ENCODE measurements at regions not wholly inside any gene's neighbourhood (a gene's known extent, or its start where the extent isn't known, plus 50 kb on each side); places are given as distances from the start of the nearest gene placed in this dataset.
"Not testable (repeated sequence)": the region's sequence is repeated elsewhere in the genome, so short reads cannot be mapped to it uniquely, and the experiment has no call there.

GRCh38 chr4:156515295-156515694, 456.3 kb downstream of the PDGFC start:
- Mint-ChIP-seq H3K27ac (no peak overlapping the region), H3K4me1 (no peaks in the 10 kb centered on the region)
- CTCF ChIA-PET: no interaction called here

GRCh38 chr4:156512622-156513021, 459.0 kb downstream of the PDGFC start:
- H3K4me3 Mint-ChIP-seq: no peak overlapping the region
- no peak overlapping the region for H3K27ac Mint-ChIP-seq
- CTCF ChIA-PET: no interaction called here
- H3K9me3 Mint-ChIP-seq: no peaks in the 10 kb centered on the region
- POLR2A ChIA-PET: no interaction called here
- no peaks in the 10 kb centered on the region for H3K4me1 Mint-ChIP-seq
- no peaks in the 10 kb centered on the region for H3K36me3 Mint-ChIP-seq (ENCODE audit: low read depth)
- no peak for DNase-seq
- no peaks in the 10 kb centered on the region for H3K27me3 Mint-ChIP-seq

More at GRCh38 chr4:156515295-156515694, 456.3 kb downstream of the PDGFC start:
- Mint-ChIP-seq H3K27me3 (no peaks in the 10 kb centered on the region), H3K9me3 (no peaks in the 10 kb centered on the region), H3K36me3 (ENCODE audit: low read depth) (no peaks in the 10 kb centered on the region), H3K4me3 (no peak overlapping the region)
- DNase-seq: no peak
- POLR2A ChIA-PET: no interaction called here

GRCh38 chr4:156509921-156510320, 461.7 kb downstream of the PDGFC start:
- CTCF ChIA-PET; H3K4me3 Mint-ChIP-seq; H3K9me3 Mint-ChIP-seq; H3K36me3 Mint-ChIP-seq (ENCODE audit: low read depth); POLR2A ChIA-PET; H3K27ac Mint-ChIP-seq; H3K4me1 Mint-ChIP-seq; DNase-seq; H3K27me3 Mint-ChIP-seq: not testable (repeated sequence)

- no peaks in the 10 kb centered on the region for H3K27me3 Mint-ChIP-seq
- ChIA-PET POLR2A (no interaction called here), CTCF (no interaction called here)
- no peak overlapping the region for H3K27ac Mint-ChIP-seq
- peaks cover 3% of the 10 kb centered on the region for H3K9me3 Mint-ChIP-seq
- no peaks in the 10 kb centered on the region for H3K4me1 Mint-ChIP-seq
- no peak for DNase-seq
- no peak overlapping the region for H3K4me3 Mint-ChIP-seq
- H3K36me3 Mint-ChIP-seq (ENCODE audit: low read depth): no peaks in the 10 kb centered on the region
Measured at GRCh38 chr4:156505341-156505955, 466.2 kb downstream of the PDGFC start.

- H3K27me3 Mint-ChIP-seq: no peaks in the 10 kb centered on the region
- no peak for DNase-seq
- H3K27ac Mint-ChIP-seq: no peak overlapping the region
- ChIA-PET CTCF (no interaction called here), POLR2A (no interaction called here)
- H3K4me3 Mint-ChIP-seq: no peak overlapping the region
- H3K36me3 Mint-ChIP-seq (ENCODE audit: low read depth): no peaks in the 10 kb centered on the region
- H3K4me1 Mint-ChIP-seq: no peaks in the 10 kb centered on the region
- H3K9me3 Mint-ChIP-seq: peaks cover 3% of the 10 kb centered on the region
Measured at GRCh38 chr4:156503119-156503518, 468.5 kb downstream of the PDGFC start.

GRCh38 chr4:156501962-156502361, 469.6 kb downstream of the PDGFC start:
- POLR2A ChIA-PET: no interaction called here
- no peak for DNase-seq
- H3K27me3 Mint-ChIP-seq: no peaks in the 10 kb centered on the region
- H3K4me1 Mint-ChIP-seq: no peaks in the 10 kb centered on the region
- H3K27ac Mint-ChIP-seq: no peak overlapping the region
- no peaks in the 10 kb centered on the region for H3K36me3 Mint-ChIP-seq (ENCODE audit: low read depth)
- H3K4me3 Mint-ChIP-seq: no peak overlapping the region
- CTCF ChIA-PET: no interaction called here
- peaks cover 3% of the 10 kb centered on the region for H3K9me3 Mint-ChIP-seq

- Mint-ChIP-seq H3K4me1 (no peaks in the 10 kb centered on the region), H3K9me3 (peaks cover 3% of the 10 kb centered on the region), H3K27me3 (no peaks in the 10 kb centered on the region), H3K27ac (no peak overlapping the region), H3K4me3 (no peak overlapping the region), H3K36me3 (ENCODE audit: low read depth) (no peaks in the 10 kb centered on the region)
- no peak for DNase-seq
- POLR2A ChIA-PET: no interaction called here
- CTCF ChIA-PET: no interaction called here
Measured at GRCh38 chr4:156499684-156500083, 471.9 kb downstream of the PDGFC start.

- ChIA-PET POLR2A (no interaction called here), CTCF (no interaction called here)
- H3K4me3 Mint-ChIP-seq: no peak overlapping the region
- no peaks in the 10 kb centered on the region for H3K36me3 Mint-ChIP-seq (ENCODE audit: low read depth)
- DNase-seq: no peak
- H3K27ac Mint-ChIP-seq: no peak overlapping the region
- H3K4me1 Mint-ChIP-seq: no peaks in the 10 kb centered on the region
- no peaks in the 10 kb centered on the region for H3K9me3 Mint-ChIP-seq
- no peaks in the 10 kb centered on the region for H3K27me3 Mint-ChIP-seq
Measured at GRCh38 chr4:156497486-156497885, 474.1 kb downstream of the PDGFC start.

- Mint-ChIP-seq H3K27ac (no peak overlapping the region), H3K27me3 (no peaks in the 10 kb centered on the region), H3K36me3 (ENCODE audit: low read depth) (no peaks in the 10 kb centered on the region), H3K4me3 (no peak overlapping the region), H3K9me3 (no peaks in the 10 kb centered on the region), H3K4me1 (no peaks in the 10 kb centered on the region)
- no peak for DNase-seq
- ChIA-PET POLR2A (no interaction called here), CTCF (no interaction called here)
Measured at GRCh38 chr4:156496797-156497196, 474.8 kb downstream of the PDGFC start.

- POLR2A ChIA-PET: no interaction called here
- no peaks in the 10 kb centered on the region for H3K4me1 Mint-ChIP-seq
- CTCF ChIA-PET: no interaction called here
- no peaks in the 10 kb centered on the region for H3K36me3 Mint-ChIP-seq (ENCODE audit: low read depth)
- H3K27me3 Mint-ChIP-seq: no peaks in the 10 kb centered on the region
- DNase-seq: no peak
- H3K9me3 Mint-ChIP-seq: no peaks in the 10 kb centered on the region
- no peak overlapping the region for H3K27ac Mint-ChIP-seq
- no peak overlapping the region for H3K4me3 Mint-ChIP-seq
Measured at GRCh38 chr4:156495836-156496235, 475.8 kb downstream of the PDGFC start.

- POLR2A ChIA-PET: no interaction called here
- H3K9me3 Mint-ChIP-seq: no peaks in the 10 kb centered on the region
- H3K27ac Mint-ChIP-seq: no peak overlapping the region
- H3K4me1 Mint-ChIP-seq: no peaks in the 10 kb centered on the region
- no peak overlapping the region for H3K4me3 Mint-ChIP-seq
- DNase-seq: no peak
- H3K36me3 Mint-ChIP-seq (ENCODE audit: low read depth): no peaks in the 10 kb centered on the region
- CTCF ChIA-PET: no interaction called here
- no peaks in the 10 kb centered on the region for H3K27me3 Mint-ChIP-seq
Measured at GRCh38 chr4:156495091-156495490, 476.5 kb downstream of the PDGFC start.

GRCh38 chr4:156493858-156494257, 477.7 kb downstream of the PDGFC start:
- CTCF ChIA-PET: no interaction called here

GRCh38 chr4:156487107-156487506, 484.5 kb downstream of the PDGFC start:
- CTCF ChIA-PET: no interaction called here

More at GRCh38 chr4:156493858-156494257, 477.7 kb downstream of the PDGFC start:
- Mint-ChIP-seq H3K27me3 (no peaks in the 10 kb centered on the region), H3K4me1 (no peaks in the 10 kb centered on the region), H3K4me3 (no peak overlapping the region), H3K9me3 (no peaks in the 10 kb centered on the region), H3K36me3 (ENCODE audit: low read depth) (no peaks in the 10 kb centered on the region), H3K27ac (no peak overlapping the region)
- no peak for DNase-seq
- POLR2A ChIA-PET: no interaction called here

GRCh38 chr4:156481845-156482244, 489.8 kb downstream of the PDGFC start:
- CTCF ChIA-PET: interaction anchor here (1.5 kb wide), 1 partner anchor 14 kb away, joined by 3 read pairs; no protein-coding TSS in a partner anchor
- Mint-ChIP-seq H3K27ac (no peak overlapping the region), H3K9me3 (no peaks in the 10 kb centered on the region)

More at GRCh38 chr4:156487107-156487506, 484.5 kb downstream of the PDGFC start:
- no peak for DNase-seq
- POLR2A ChIA-PET: no interaction called here
- Mint-ChIP-seq H3K4me3 (no peak overlapping the region), H3K27me3 (no peaks in the 10 kb centered on the region), H3K27ac (no peak overlapping the region), H3K9me3 (no peaks in the 10 kb centered on the region), H3K4me1 (no peaks in the 10 kb centered on the region), H3K36me3 (ENCODE audit: low read depth) (no peaks in the 10 kb centered on the region)

More at GRCh38 chr4:156481845-156482244, 489.8 kb downstream of the PDGFC start:
- Mint-ChIP-seq H3K27me3 (no peaks in the 10 kb centered on the region), H3K4me1 (no peaks in the 10 kb centered on the region), H3K4me3 (no peak overlapping the region), H3K36me3 (ENCODE audit: low read depth) (no peaks in the 10 kb centered on the region)
- POLR2A ChIA-PET: no interaction called here
- DNase-seq: no peak

Data from activated CD4-positive, alpha-beta T cell treated with anti-CD3 and anti-CD28 coated beads, Interleukin-2, amount 10 ng/mL, durations not matched to agents 7 days and 5 days (primary cell).